ENCODE measurements at regions not wholly inside any gene's neighbourhood (a gene's known extent, or its start where the extent isn't known, plus 50 kb on each side); places are given as distances from the start of the nearest gene placed in this dataset.

GRCh38 chr3:177348974-177349373 lies 151.7 kb upstream of the TBL1XR1 start:
- no peak for ATAC-seq
- TF ChIP-seq TSHZ2 (CRISPR knock-in tag; IDR thresholded peaks at IDR 0.05) (no peak), RARB (CRISPR knock-in tag; IDR thresholded peaks at IDR 0.05) (no peak), CREB5 (CRISPR knock-in tag; IDR thresholded peaks at IDR 0.05; ENCODE audit: low read depth) (no peak)

GRCh38 chr3:177349384-177349783 lies 152.1 kb upstream of the TBL1XR1 start:
- no peak for ATAC-seq
- TF ChIP-seq OSR1 (CRISPR knock-in tag; IDR thresholded peaks at IDR 0.05) (no peak), TOX (CRISPR knock-in tag; IDR thresholded peaks at IDR 0.05; ENCODE audit: borderline replicate concordance) (no peak), PATZ1 (CRISPR knock-in tag; IDR thresholded peaks at IDR 0.05; ENCODE audit: borderline replicate concordance) (no peak), PPARA (CRISPR knock-in tag; IDR thresholded peaks at IDR 0.05; ENCODE audit: borderline replicate concordance) (no peak), ISL1 (CRISPR knock-in tag; IDR thresholded peaks at IDR 0.05) (no peak), ARNTL (CRISPR knock-in tag; IDR thresholded peaks at IDR 0.05; ENCODE audit: borderline replicate concordance, low read depth) (no peak), ZNF8 (CRISPR knock-in tag; IDR thresholded peaks at IDR 0.05) (no peak), POU6F1 (CRISPR knock-in tag; IDR thresholded peaks at IDR 0.05; ENCODE audit: borderline replicate concordance, low read depth) (no peak), ZC3H10 (CRISPR knock-in tag; IDR thresholded peaks at IDR 0.05) (no peak), ZNF565 (CRISPR knock-in tag; conservative IDR thresholded peaks at IDR 0.05; ENCODE audit: low read depth) (no peak), ESRRG (CRISPR knock-in tag; IDR thresholded peaks at IDR 0.05) (no peak), GLIS3 (CRISPR knock-in tag; IDR thresholded peaks at IDR 0.05) (no peak), BACH2 (CRISPR knock-in tag; IDR thresholded peaks at IDR 0.05; ENCODE audit: borderline replicate concordance) (no peak), TCF4 (CRISPR knock-in tag; IDR thresholded peaks at IDR 0.05; ENCODE audit: borderline replicate concordance) (no peak), CSRNP3 (CRISPR knock-in tag; IDR thresholded peaks at IDR 0.05) (no peak), ZNF70 (CRISPR knock-in tag; IDR thresholded peaks at IDR 0.05) (no peak), SNAI2 (CRISPR knock-in tag; IDR thresholded peaks at IDR 0.05) (no peak), ZFP3 (CRISPR knock-in tag; IDR thresholded peaks at IDR 0.05) (no peak), CREB5 (CRISPR knock-in tag; IDR thresholded peaks at IDR 0.05; ENCODE audit: low read depth) (no peak), ZFP30 (CRISPR knock-in tag; IDR thresholded peaks at IDR 0.05) (no peak)

Measured in SK-N-SH treated with all-trans-retinoic acid at 6 μM for 48 hours (cell line).